HepG2 (cell line): ENCODE measurements at regions not wholly inside any gene's neighbourhood (a gene's known extent, or its start where the extent isn't known, plus 50 kb on each side); places are given as distances from the start of the nearest gene placed in this dataset.

ENCODE experiments used
- ATAC-seq: fragments of 200-7000 bp; cut with Tn5 transposase; 3 replicates; pipeline ENCODE4 v1.9.1; 2020; ENCODE audit warnings: mild to moderate bottlenecking, moderate library complexity
- BruUV-seq: library from RNA; stranded (reverse); fragments of 400-500 nt; replicated peaks from 2 replicates; lab custom pipeline; 2021; lab: Mats Ljungman, UMichigan
- CTCF ChIA-PET: fragments of 300-600 bp; formaldehyde crosslinking; extraction: SDS; loops from one replicate; lab custom pipeline; 2021; ENCODE audit warnings: low total read pairs, inconsistent platforms, low intra/inter-chr PET ratio; lab: Yijun Ruan, JAX
- POLR2A ChIA-PET: fragments of 350-600 bp; sonication (Branson Sonifier 250); formaldehyde crosslinking; loops from one replicate; lab custom pipeline; 2020; ENCODE audit warnings: antibody characterized with exemption, inconsistent platforms; lab: Yijun Ruan, JAX
- DNase-seq: peaks from one replicate; pipeline ENCODE4 v3.0.0-alpha.2; 2015; ENCODE audit warnings: low spot score
- FAIRE-seq: peaks from 3 replicates; lab custom pipeline; 2011; peaks lifted over from hg19 to GRCh38; lab: Jason Lieb, UNC
- H2AFZ ChIP-seq: one replicate; pipeline ENCODE4 v1.6.1; 2011; ENCODE audit warnings: low read length, inconsistent platforms
- H3K27ac ChIP-seq: fragments of 300-600 bp; 3 replicates; pipeline ENCODE4 v1.8.0; 2011; ENCODE audit warnings: mixed run types, mild to moderate bottlenecking, mixed read lengths, low read length, inconsistent platforms; ENCODE audit not compliant: insufficient read depth; ENCODE audit errors: extremely low read length
- H3K27me3 ChIP-seq, 2 experiments: fragments of 200-600 bp in 1 of 2; 2 replicates in 1 of 2; 3 replicates in 1 of 2; pipeline versions ENCODE4 v1.6.0 to v1.8.0; 2011; ENCODE audit warnings: low read length in 2 of 2, mild to moderate bottlenecking in 2 of 2, moderate library complexity in 2 of 2, inconsistent platforms in 1 of 2; ENCODE audit not compliant: insufficient read depth in 2 of 2, control insufficient read depth in 1 of 2
- H3K36me3 ChIP-seq, 2 experiments: fragments of 200-600 bp in 1 of 2; replicated peaks in 1 of 2; 2 replicates in 1 of 2; 3 replicates in 1 of 2; pipeline versions ENCODE4 v1.5.1 to v1.8.0; 2011; ENCODE audit warnings: low read length in 2 of 2, inconsistent platforms in 1 of 2; ENCODE audit not compliant: insufficient read depth in 2 of 2, control insufficient read depth in 1 of 2
- H3K4me1 ChIP-seq: 2 replicates; pipeline ENCODE4 v1.5.1; 2012; ENCODE audit warnings: low read length, inconsistent platforms; ENCODE audit not compliant: insufficient read depth
- H3K4me2 ChIP-seq: 2 replicates; pipeline ENCODE4 v1.6.0; 2011; ENCODE audit warnings: low read depth, low read length, inconsistent platforms
- H3K4me3 ChIP-seq, 3 experiments: fragments of 200-600 bp in 1 of 3; sonication (generic), shearing (Covaris generic) in 1 of 3; replicated peaks in 1 of 3; 2 replicates each; pipeline ENCODE4 v1.5.1; 2011 to 2016; ENCODE audit warnings: low read length in 3 of 3, inconsistent platforms in 2 of 3, low read depth in 2 of 3, mild to moderate bottlenecking in 2 of 3, control low read depth in 1 of 3, mixed read lengths in 1 of 3; ENCODE audit not compliant: insufficient read depth in 1 of 3
- H3K79me2 ChIP-seq: one replicate; pipeline ENCODE4 v1.6.1; 2011; ENCODE audit warnings: low read length, inconsistent platforms; ENCODE audit not compliant: insufficient read depth
- H3K9ac ChIP-seq: 2 replicates; pipeline ENCODE4 v1.6.0; 2011; ENCODE audit warnings: mild to moderate bottlenecking, low read depth, low read length, inconsistent platforms; ENCODE audit not compliant: insufficient read depth
- H3K9me3 ChIP-seq: 2 replicates; pipeline ENCODE4 v1.5.1; 2012; ENCODE audit warnings: mild to moderate bottlenecking, low read length
- H4K20me1 ChIP-seq: 2 replicates; pipeline ENCODE4 v1.6.0; 2011; ENCODE audit warnings: inconsistent platforms, mild to moderate bottlenecking, low read length, moderate library complexity; ENCODE audit not compliant: insufficient read depth
- ARNT ChIP-seq: fragments of 450-650 bp; IDR thresholded peaks from 2 replicates; pipeline ENCODE4 v1.6.1; 2017
- ELF3 ChIP-seq: IDR thresholded peaks from 2 replicates; pipeline ENCODE4 v1.6.1; 2016; ENCODE audit warnings: missing genetic modification reagents, missing compliant biosample characterization
- HNF4G ChIP-seq, 2 experiments: sonication (generic) in 1 of 2; formaldehyde crosslinking in 1 of 2; IDR thresholded peaks; 2 replicates each; pipeline versions ENCODE4 v1.4.0 to v1.6.1; 2011 to 2020; ENCODE audit warnings: borderline replicate concordance in 2 of 2, low read depth in 2 of 2, mild to moderate bottlenecking in 2 of 2, low read length in 1 of 2, missing genetic modification reagents in 1 of 2, moderate library complexity in 1 of 2
- MATR3 ChIP-seq: sonication (generic); formaldehyde crosslinking; IDR thresholded peaks from 2 replicates; pipeline ENCODE4 v1.4.0; 2020; ENCODE audit warnings: missing genetic modification reagents
- NR1H2 ChIP-seq: sonication (generic); formaldehyde crosslinking; IDR thresholded peaks from 2 replicates; pipeline ENCODE4 v1.8.1; 2022; ENCODE audit warnings: low read depth, missing genetic modification reagents, borderline replicate concordance
- PPARG ChIP-seq: conservative IDR thresholded peaks from 2 replicates; pipeline ENCODE4 v1.6.1; 2016; ENCODE audit warnings: missing biosample characterization, missing genetic modification reagents
- RBAK ChIP-seq: sonication (generic); formaldehyde crosslinking; IDR thresholded peaks from 2 replicates; pipeline ENCODE4 v1.5.1; 2020; ENCODE audit warnings: mild to moderate bottlenecking, missing genetic modification reagents
- REL ChIP-seq: sonication (generic); formaldehyde crosslinking; conservative IDR thresholded peaks from 2 replicates; pipeline ENCODE4 v1.8.0; 2022; ENCODE audit warnings: mild to moderate bottlenecking, missing genetic modification reagents, moderate library complexity
- SALL2 ChIP-seq: sonication (generic); formaldehyde crosslinking; IDR thresholded peaks from 2 replicates; pipeline ENCODE4 v1.8.1; 2023; ENCODE audit warnings: mild to moderate bottlenecking, missing genetic modification reagents, inconsistent platforms
- SIN3B ChIP-seq: fragments of 150-350 bp; IDR thresholded peaks from 2 replicates; pipeline ENCODE4 v1.6.1; 2014; ENCODE audit warnings: low read length
- SMARCC2 ChIP-seq: fragments of 450-650 bp; IDR thresholded peaks from 2 replicates; pipeline ENCODE4 v1.6.1; 2017; ENCODE audit warnings: antibody characterized with exemption, mild to moderate bottlenecking
- ZC3H4 ChIP-seq: sonication (generic); formaldehyde crosslinking; IDR thresholded peaks from 2 replicates; pipeline ENCODE4 v1.4.0; 2020; ENCODE audit warnings: missing genetic modification reagents, borderline replicate concordance
- ZNF232 ChIP-seq: sonication (generic); formaldehyde crosslinking; IDR thresholded peaks from 2 replicates; pipeline ENCODE4 v1.4.0; 2020; ENCODE audit warnings: missing genetic modification reagents, borderline replicate concordance
- ZNF282 ChIP-seq: fragments of 450-650 bp; IDR thresholded peaks from 2 replicates; pipeline ENCODE4 v1.6.1; 2018; ENCODE audit not compliant: partially characterized antibody
- ZNF510 ChIP-seq: sonication (generic); formaldehyde crosslinking; IDR thresholded peaks from 2 replicates; pipeline ENCODE4 v1.4.0; 2020; ENCODE audit warnings: low read depth, mild to moderate bottlenecking, missing genetic modification reagents
- ZNF775 ChIP-seq: sonication (generic); formaldehyde crosslinking; IDR thresholded peaks from 2 replicates; pipeline ENCODE4 v1.4.0; 2020; ENCODE audit warnings: missing genetic modification reagents, mild to moderate bottlenecking, moderate library complexity, borderline replicate concordance
- ZNF790 ChIP-seq: sonication (generic); formaldehyde crosslinking; IDR thresholded peaks from 2 replicates; pipeline ENCODE4 v1.8.0; 2022; ENCODE audit warnings: missing genetic modification reagents, mild to moderate bottlenecking, borderline replicate concordance
- WGBS: methylation state at CpG from one replicate; pipeline ENCODE4 v1.1.6; 2017; ENCODE audit warnings: low lambda C conversion rate; 5-methylcytosine and 5-hydroxymethylcytosine counted together
- in situ Hi-C: cut with HindIII; loops from 2 replicates; pipeline ENCODE4 v1.10.0; 2017; ENCODE audit warnings: low pct_unique_long_range_greater_than_20kb; ENCODE audit not compliant: extremely low pct_ligation_motif_present
- intact Hi-C: fragments of 100-400 bp; cut with micrococcal nuclease; formaldehyde crosslinking; loops from one replicate; pipeline ENCODE4 v1.10.0; 2022; ENCODE audit not compliant: unreplicated experiment
- TF ChIP-seq, protein P1 (sequence below): sonication (generic); formaldehyde crosslinking; IDR thresholded peaks from 2 replicates; pipeline ENCODE4 v1.8.0; 2022; ENCODE audit warnings: low read depth, missing genetic modification reagents
- TF ChIP-seq, protein P2 (sequence below): sonication (generic); formaldehyde crosslinking; IDR thresholded peaks from 2 replicates; pipeline ENCODE4 v1.5.0; 2020; ENCODE audit warnings: mild to moderate bottlenecking, missing genetic modification reagents
- TF ChIP-seq, protein P3 (sequence below): sonication (generic); formaldehyde crosslinking; IDR thresholded peaks from 2 replicates; pipeline ENCODE4 v1.5.0; 2020; ENCODE audit warnings: mild to moderate bottlenecking, missing genetic modification reagents

DNA sequence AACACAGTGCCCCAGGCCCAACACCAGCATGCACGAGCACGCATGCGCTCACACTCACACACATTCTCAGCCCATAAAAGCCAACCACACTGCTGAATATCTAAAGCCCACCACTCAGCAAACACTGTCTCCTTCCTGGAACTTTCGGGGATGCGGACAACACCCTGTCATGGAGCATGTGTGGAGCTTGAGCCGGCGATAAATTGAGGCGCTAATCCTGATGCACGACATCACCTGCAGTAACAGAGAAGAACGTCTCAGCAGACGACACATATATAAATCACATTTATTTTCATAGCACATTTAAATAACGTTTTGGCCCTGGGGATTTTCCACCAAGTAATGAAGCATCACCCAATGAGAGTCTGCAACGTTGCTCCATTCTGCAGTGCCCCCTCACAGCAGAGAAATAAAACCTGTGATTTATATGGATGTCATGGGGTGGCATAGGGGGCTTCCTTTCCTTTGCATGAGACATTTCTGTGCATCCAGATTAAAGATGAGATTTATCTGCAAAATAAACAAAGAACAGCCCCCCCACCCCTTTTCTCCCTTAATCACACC is 267.7 kb upstream of the NFE2L3 start:
- ChIA-PET POLR2A (no interaction called here), CTCF (no interaction called here)
- intact Hi-C loops (no loop called here), in situ Hi-C loops (loop anchor here (25.0 kb wide), 1 partner anchor 403 kb away; the partner anchor contains the start of gene SNX10)
- no peaks in the 10 kb centered on the region for H3K79me2 ChIP-seq
- H3K9me3 ChIP-seq, result no peaks in the 10 kb centered on the region
- no peak overlapping the region for H3K4me2 ChIP-seq
- no peak for TF ChIP-seq ZNF790 (CRISPR knock-in tag)
- no peak for TF ChIP-seq ZNF775 (CRISPR knock-in tag)
- TF ChIP-seq, protein P1, sequence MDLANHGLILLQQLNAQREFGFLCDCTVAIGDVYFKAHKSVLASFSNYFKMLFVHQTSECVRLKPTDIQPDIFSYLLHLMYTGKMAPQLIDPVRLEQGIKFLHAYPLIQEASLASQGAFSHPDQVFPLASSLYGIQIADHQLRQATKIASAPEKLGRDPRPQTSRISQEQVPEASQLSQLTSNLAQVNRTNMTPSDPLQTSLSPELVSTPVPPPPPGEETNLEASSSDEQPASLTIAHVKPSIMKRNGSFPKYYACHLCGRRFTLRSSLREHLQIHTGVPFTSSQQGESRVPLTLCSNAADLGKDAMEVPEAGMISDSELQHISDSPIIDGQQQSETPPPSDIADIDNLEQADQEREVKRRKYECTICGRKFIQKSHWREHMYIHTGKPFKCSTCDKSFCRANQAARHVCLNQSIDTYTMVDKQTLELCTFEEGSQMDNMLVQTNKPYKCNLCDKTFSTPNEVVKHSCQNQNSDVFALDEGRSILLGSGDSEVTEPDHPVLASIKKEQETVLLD (CRISPR knock-in tag), result no peak
- TF ChIP-seq ELF3 (CRISPR knock-in tag), result no peak
- TF ChIP-seq PPARG (CRISPR knock-in tag), result no peak
- TF ChIP-seq, protein P2, sequence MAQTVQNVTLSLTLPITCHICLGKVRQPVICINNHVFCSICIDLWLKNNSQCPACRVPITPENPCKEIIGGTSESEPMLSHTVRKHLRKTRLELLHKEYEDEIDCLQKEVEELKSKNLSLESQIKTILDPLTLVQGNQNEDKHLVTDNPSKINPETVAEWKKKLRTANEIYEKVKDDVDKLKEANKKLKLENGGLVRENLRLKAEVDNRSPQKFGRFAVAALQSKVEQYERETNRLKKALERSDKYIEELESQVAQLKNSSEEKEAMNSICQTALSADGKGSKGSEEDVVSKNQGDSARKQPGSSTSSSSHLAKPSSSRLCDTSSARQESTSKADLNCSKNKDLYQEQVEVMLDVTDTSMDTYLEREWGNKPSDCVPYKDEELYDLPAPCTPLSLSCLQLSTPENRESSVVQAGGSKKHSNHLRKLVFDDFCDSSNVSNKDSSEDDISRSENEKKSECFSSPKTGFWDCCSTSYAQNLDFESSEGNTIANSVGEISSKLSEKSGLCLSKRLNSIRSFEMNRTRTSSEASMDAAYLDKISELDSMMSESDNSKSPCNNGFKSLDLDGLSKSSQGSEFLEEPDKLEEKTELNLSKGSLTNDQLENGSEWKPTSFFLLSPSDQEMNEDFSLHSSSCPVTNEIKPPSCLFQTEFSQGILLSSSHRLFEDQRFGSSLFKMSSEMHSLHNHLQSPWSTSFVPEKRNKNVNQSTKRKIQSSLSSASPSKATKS, result no peak
- no peak for TF ChIP-seq MATR3
- no peak for TF ChIP-seq RBAK (CRISPR knock-in tag)
- TF ChIP-seq ARNT, result no peak
- no peak for TF ChIP-seq SALL2 (CRISPR knock-in tag)
- TF ChIP-seq ZNF282, result no peak
- no peak for TF ChIP-seq ZC3H4 (CRISPR knock-in tag)
- no peak for TF ChIP-seq ZNF510
- TF ChIP-seq SIN3B, result no peak
- TF ChIP-seq NR1H2, result no peak
- no peak for TF ChIP-seq ZNF232 (CRISPR knock-in tag)
- TF ChIP-seq, protein P3, sequence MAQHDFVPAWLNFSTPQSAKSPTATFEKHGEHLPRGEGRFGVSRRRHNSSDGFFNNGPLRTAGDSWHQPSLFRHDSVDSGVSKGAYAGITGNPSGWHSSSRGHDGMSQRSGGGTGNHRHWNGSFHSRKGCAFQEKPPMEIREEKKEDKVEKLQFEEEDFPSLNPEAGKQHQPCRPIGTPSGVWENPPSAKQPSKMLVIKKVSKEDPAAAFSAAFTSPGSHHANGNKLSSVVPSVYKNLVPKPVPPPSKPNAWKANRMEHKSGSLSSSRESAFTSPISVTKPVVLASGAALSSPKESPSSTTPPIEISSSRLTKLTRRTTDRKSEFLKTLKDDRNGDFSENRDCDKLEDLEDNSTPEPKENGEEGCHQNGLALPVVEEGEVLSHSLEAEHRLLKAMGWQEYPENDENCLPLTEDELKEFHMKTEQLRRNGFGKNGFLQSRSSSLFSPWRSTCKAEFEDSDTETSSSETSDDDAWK (CRISPR knock-in tag), result no peak
- no peak for TF ChIP-seq HNF4G (IDR thresholded peaks at IDR 0.05; ENCODE audit: borderline replicate concordance, low read depth, low read length)
- no peak for TF ChIP-seq HNF4G (CRISPR knock-in tag; IDR thresholded peaks at IDR 0.05; ENCODE audit: borderline replicate concordance, low read depth)
- no peak for TF ChIP-seq SMARCC2
- no peak for TF ChIP-seq REL (CRISPR knock-in tag)
- no peak for FAIRE-seq
- no peak for DNase-seq
- H2AFZ ChIP-seq, result no peak overlapping the region
- no peak overlapping the region for H3K4me3 ChIP-seq
- H3K9ac ChIP-seq, result no peak overlapping the region
- H3K27me3 ChIP-seq, result peaks cover 0 to 14% of the 10 kb centered on the region in 2 experiments; a peak in 2 of 5 replicates
- H3K36me3 ChIP-seq, result no peaks in the 10 kb centered on the region
- 64% methylated on average over 13 of the region's 13 CpGs for WGBS
- H4K20me1 ChIP-seq, result no peaks in the 10 kb centered on the region
- no peak overlapping the region for H3K27ac ChIP-seq
- BruUV-seq, result no TSS peak
- no peaks in the 10 kb centered on the region for H3K4me1 ChIP-seq
- no peak for ATAC-seq
